ENCODE measurements at regions not wholly inside any gene's neighbourhood (a gene's known extent, or its start where the extent isn't known, plus 50 kb on each side); places are given as distances from the start of the nearest gene placed in this dataset.

- H3K27ac ChIP-seq: no peak overlapping the region
Observed at GRCh38 chr5:124040799-124041198, 528.8 kb downstream of the CSNK1G3 start.

GRCh38 chr5:124039410-124039809, 527.4 kb downstream of the CSNK1G3 start:
- Histone ChIP-seq H3K27me3 (no peaks in the 10 kb centered on the region), H3K27ac (no peak overlapping the region), H3K4me3 (no peak overlapping the region), H3K9me3 (no peaks in the 10 kb centered on the region), H3K36me3 (no peaks in the 10 kb centered on the region), H3K4me1 (peaks cover 0 to 5% (median 0%) of the 10 kb centered on the region in 4 donors)
- WGBS, 5 donors: 88 to 100% (median 91%) methylated on average over 1 of the region's 1 CpG
- intact Hi-C loops (cut with DNase I; ENCODE audit: low total_unique reads): no loop called here
- no peak for DNase-seq
- TF ChIP-seq POLR2A (IDR thresholded peaks at IDR 0.05) (no peak), CTCF (IDR thresholded peaks at IDR 0.05) (no peak), EP300 (IDR thresholded peaks at IDR 0.05) (no peak), POLR2AphosphoS5 (IDR thresholded peaks at IDR 0.05) (no peak)

More at GRCh38 chr5:124040799-124041198, 528.8 kb downstream of the CSNK1G3 start:
- 10 to 22% (median 18%) methylated on average over 3 of the region's 3 CpGs for WGBS, 5 donors
- no peak overlapping the region for H3K4me3 ChIP-seq
- H3K36me3 ChIP-seq: no peaks in the 10 kb centered on the region
- DNase-seq: peak in 1 of 2 donors; percentile 69
- peaks cover 0 to 5% (median 0%) of the 10 kb centered on the region in 4 donors for H3K4me1 ChIP-seq
- no peaks in the 10 kb centered on the region for H3K9me3 ChIP-seq
- no peak for TF ChIP-seq POLR2A (IDR thresholded peaks at IDR 0.05)
- peak in 1 of 3 donors; percentile 31 for TF ChIP-seq POLR2AphosphoS5 (IDR thresholded peaks at IDR 0.05)
- TF ChIP-seq CTCF (IDR thresholded peaks at IDR 0.05): no peak
- intact Hi-C loops (cut with DNase I; ENCODE audit: low total_unique reads): no loop called here
- no peaks in the 10 kb centered on the region for H3K27me3 ChIP-seq

GRCh38 chr5:124036786-124037185, 524.8 kb downstream of the CSNK1G3 start:
- no peak overlapping the region for H3K4me3 ChIP-seq
- H3K9me3 ChIP-seq: no peaks in the 10 kb centered on the region
- DNase-seq: no peak
- no peak overlapping the region for H3K27ac ChIP-seq
- intact Hi-C loops (cut with DNase I; ENCODE audit: low total_unique reads): no loop called here
- H3K36me3 ChIP-seq: no peaks in the 10 kb centered on the region
- no peaks in the 10 kb centered on the region for H3K27me3 ChIP-seq
- TF ChIP-seq POLR2A (IDR thresholded peaks at IDR 0.05) (no peak), POLR2AphosphoS5 (IDR thresholded peaks at IDR 0.05) (no peak), EP300 (IDR thresholded peaks at IDR 0.05) (no peak), CTCF (IDR thresholded peaks at IDR 0.05) (no peak)
- peaks cover 0 to 5% (median 0%) of the 10 kb centered on the region in 4 donors for H3K4me1 ChIP-seq

- no peak for TF ChIP-seq POLR2A (IDR thresholded peaks at IDR 0.05)
- TF ChIP-seq EP300 (IDR thresholded peaks at IDR 0.05): no peak
- no peak for TF ChIP-seq POLR2AphosphoS5 (IDR thresholded peaks at IDR 0.05)
- TF ChIP-seq CTCF (IDR thresholded peaks at IDR 0.05): no peak
- intact Hi-C loops (cut with DNase I; ENCODE audit: low total_unique reads): no loop called here
- peak in 1 of 2 donors; percentile 46 for DNase-seq
- Histone ChIP-seq H3K27me3 (no peaks in the 10 kb centered on the region), H3K9me3 (no peaks in the 10 kb centered on the region), H3K4me1 (peaks cover 0 to 5% (median 0%) of the 10 kb centered on the region in 4 donors), H3K36me3 (no peaks in the 10 kb centered on the region), H3K4me3 (no peak overlapping the region), H3K27ac (no peak overlapping the region)
- WGBS, 5 donors: 77 to 88% (median 82%) methylated on average over 6 of the region's 6 CpGs
Observed at GRCh38 chr5:124034963-124035362, 523.0 kb downstream of the CSNK1G3 start.

Measured in stomach (tissue), 8 donors.